Stomach (tissue), 8 donors: ENCODE measurements at regions not wholly inside any gene's neighbourhood (a gene's known extent, or its start where the extent isn't known, plus 50 kb on each side); places are given as distances from the start of the nearest gene placed in this dataset.

ENCODE experiments used
- DNase-seq, 2 donors: peaks; one replicate each; pipeline versions ENCODE4 v3.0.0 to v3.0.0-alpha.2; 2013 to 2019
- H3K27ac ChIP-seq, 5 donors: fragments of 200-600 bp in 4 of 5; sonication (generic) in 4 of 5; one replicate each; pipeline ENCODE4 v1.5.1; 2013 to 2019; ENCODE audit warnings: mild to moderate bottlenecking in 1 of 5, moderate library complexity in 1 of 5
- H3K27me3 ChIP-seq, 3 donors: fragments of 200-600 bp; sonication (generic); one replicate each; pipeline ENCODE4 v1.5.1; 2017 to 2019; ENCODE audit warnings: mixed run types in 1 of 3
- H3K36me3 ChIP-seq, 4 donors: fragments of 200-600 bp; sonication (generic); 1 replicate in 3 of 4; 2 replicates in 1 of 4; pipeline ENCODE4 v1.5.1; 2016 to 2019
- H3K4me1 ChIP-seq, 4 donors: fragments of 200-600 bp; sonication (generic); one replicate each; pipeline ENCODE4 v1.5.1; 2016 to 2019
- H3K4me3 ChIP-seq, 4 donors: fragments of 200-600 bp; sonication (generic) in 3 of 4; one replicate each; pipeline ENCODE4 v1.5.1; 2016 to 2019; ENCODE audit warnings: mild to moderate bottlenecking in 1 of 4
- H3K9me3 ChIP-seq, 4 donors: fragments of 200-600 bp; sonication (generic); one replicate each; pipeline ENCODE4 v1.5.1; 2016 to 2019
- CTCF ChIP-seq, 7 experiments: fragments of 450-650 bp in 4 of 7; fragments of 200-600 bp in 3 of 7; sonication (generic) in 3 of 7; IDR thresholded peaks; one replicate each; pipeline ENCODE4 v1.5.1; 2016 to 2019; ENCODE audit warnings: antibody characterized with exemption in 7 of 7, control low read depth in 2 of 7, mild to moderate bottlenecking in 1 of 7
- EP300 ChIP-seq: sonication (generic); formaldehyde crosslinking; IDR thresholded peaks from one replicate; pipeline ENCODE4 v1.6.1; 2017; ENCODE audit warnings: antibody characterized with exemption
- POLR2A ChIP-seq, 4 donors: fragments of 450-650 bp; IDR thresholded peaks; one replicate each; pipeline ENCODE4 v1.6.1; 2016; ENCODE audit warnings: antibody characterized with exemption in 4 of 4, control low read depth in 2 of 4, mild to moderate bottlenecking in 1 of 4, moderate library complexity in 1 of 4
- POLR2AphosphoS5 ChIP-seq, 3 donors: sonication (generic); formaldehyde crosslinking; IDR thresholded peaks; one replicate each; pipeline ENCODE4 v1.6.1; 2016; ENCODE audit warnings: antibody characterized with exemption in 3 of 3
- WGBS, 5 donors: extraction: QIAGEN DNeasy Blood & Tissue Kit in 3 of 5; methylation state at CpG; one replicate each; pipeline versions ENCODE4 v1.1.5 to v1.1.7; 2013 to 2018; 5-methylcytosine and 5-hydroxymethylcytosine counted together
- intact Hi-C: fragments of 100-400 bp; cut with DNase I; formaldehyde crosslinking; loops from one replicate; pipeline ENCODE4 v1.15.1; 2023; ENCODE audit warnings: low total_unique reads
- donor health status: healthy with polysubstance abuse.
- donor health status: Bipolar disorder and iron deficiency.
- donor health status: healthy.

- intact Hi-C loops = no loop called here
- TF ChIP-seq CTCF (IDR thresholded peaks at IDR 0.05) (no peak), EP300 (no peak), POLR2AphosphoS5 (IDR thresholded peaks at IDR 0.05) (no peak), POLR2A (IDR thresholded peaks at IDR 0.05) (no peak)
- Histone ChIP-seq H3K27ac (no peak overlapping the region), H3K4me3 (no peak overlapping the region), H3K4me1 (no peaks in the 10 kb centered on the region), H3K9me3 (peaks cover 0 to 2% (median 0%) of the 10 kb centered on the region in 4 donors), H3K27me3 (no peaks in the 10 kb centered on the region), H3K36me3 (no peaks in the 10 kb centered on the region)
- 67 to 83% (median 82%) methylated on average over 3 of the region's 3 CpGs for WGBS, 5 donors
- no peak for DNase-seq
Measured at GRCh38 chr6:49341869-49342268, 121.2 kb downstream of the MMUT start.

- TF ChIP-seq POLR2AphosphoS5 (IDR thresholded peaks at IDR 0.05) (no peak), EP300 (no peak), CTCF (IDR thresholded peaks at IDR 0.05) (no peak), POLR2A (IDR thresholded peaks at IDR 0.05) (no peak)
- 58 to 70% (median 65%) methylated on average over 3 of the region's 3 CpGs for WGBS, 5 donors
- H3K4me1 ChIP-seq = no peaks in the 10 kb centered on the region
- H3K27me3 ChIP-seq = no peaks in the 10 kb centered on the region
- DNase-seq = no peak
- H3K27ac ChIP-seq = no peak overlapping the region
- H3K9me3 ChIP-seq = peaks cover 0 to 8% (median 0%) of the 10 kb centered on the region in 4 donors
- no peaks in the 10 kb centered on the region for H3K36me3 ChIP-seq
- intact Hi-C loops = no loop called here
- H3K4me3 ChIP-seq = no peak overlapping the region
Measured at GRCh38 chr6:49339096-49339495, 124.0 kb downstream of the MMUT start.

- 22 to 33% (median 26%) methylated on average over 6 of the region's 6 CpGs for WGBS, 5 donors
- H3K36me3 ChIP-seq = no peaks in the 10 kb centered on the region
- TF ChIP-seq EP300 = no peak
- TF ChIP-seq POLR2A (IDR thresholded peaks at IDR 0.05) = no peak
- TF ChIP-seq POLR2AphosphoS5 (IDR thresholded peaks at IDR 0.05) = peak in 2 of 3 donors; percentile 21 to 41
- no peak for TF ChIP-seq CTCF (IDR thresholded peaks at IDR 0.05)
- peak; percentile 27 for DNase-seq
- peaks cover 0 to 8% (median 0%) of the 10 kb centered on the region in 4 donors for H3K9me3 ChIP-seq
- no peaks in the 10 kb centered on the region for H3K4me1 ChIP-seq
- no peak overlapping the region for H3K4me3 ChIP-seq
- H3K27me3 ChIP-seq = no peaks in the 10 kb centered on the region
- intact Hi-C loops = no loop called here
- H3K27ac ChIP-seq = no peak overlapping the region
Measured at GRCh38 chr6:49336514-49337131, 126.4 kb downstream of the MMUT start.

GRCh38 chr6:49333345-49334125, 129.5 kb downstream of the MMUT start:
- no peaks in the 10 kb centered on the region for H3K27me3 ChIP-seq
- no peaks in the 10 kb centered on the region for H3K4me1 ChIP-seq
- peaks cover 0 to 8% (median 0%) of the 10 kb centered on the region in 4 donors for H3K9me3 ChIP-seq
- TF ChIP-seq POLR2A (IDR thresholded peaks at IDR 0.05) (no peak), CTCF (IDR thresholded peaks at IDR 0.05) (no peak), EP300 (no peak), POLR2AphosphoS5 (IDR thresholded peaks at IDR 0.05) (no peak)
- no peak overlapping the region for H3K27ac ChIP-seq
- no peak for DNase-seq
- H3K4me3 ChIP-seq = no peak overlapping the region
- intact Hi-C loops = no loop called here
- no peaks in the 10 kb centered on the region for H3K36me3 ChIP-seq
- WGBS, 5 donors = 84 to 88% (median 85%) methylated on average over 4 of the region's 4 CpGs
